ENCODE measurements at regions not wholly inside any gene's neighbourhood (a gene's known extent, or its start where the extent isn't known, plus 50 kb on each side); places are given as distances from the start of the nearest gene placed in this dataset.
"Not testable (repeated sequence)": the region's sequence is repeated elsewhere in the genome, so short reads cannot be mapped to it uniquely, and the experiment has no call there.

DNA sequence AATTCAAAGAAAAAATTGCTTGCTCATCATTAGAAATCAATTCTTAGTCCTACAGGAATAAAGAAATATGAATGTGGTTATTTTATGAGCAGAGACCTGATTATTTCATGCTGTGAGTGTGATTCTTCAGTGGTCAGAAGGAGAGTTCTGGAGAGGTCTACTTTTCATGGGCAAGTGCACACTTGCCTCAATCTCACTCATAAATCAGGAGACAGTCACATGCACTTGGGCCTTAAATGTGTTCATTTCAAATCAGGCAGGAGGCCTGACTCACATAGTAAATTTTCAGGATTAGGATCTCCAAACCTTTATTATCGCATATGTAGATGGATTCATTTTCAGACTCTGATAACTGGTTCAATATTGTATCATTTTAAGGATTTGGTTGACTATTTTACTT is 323.2 kb upstream of the CCNH start:
- no peak for DNase-seq

DNA sequence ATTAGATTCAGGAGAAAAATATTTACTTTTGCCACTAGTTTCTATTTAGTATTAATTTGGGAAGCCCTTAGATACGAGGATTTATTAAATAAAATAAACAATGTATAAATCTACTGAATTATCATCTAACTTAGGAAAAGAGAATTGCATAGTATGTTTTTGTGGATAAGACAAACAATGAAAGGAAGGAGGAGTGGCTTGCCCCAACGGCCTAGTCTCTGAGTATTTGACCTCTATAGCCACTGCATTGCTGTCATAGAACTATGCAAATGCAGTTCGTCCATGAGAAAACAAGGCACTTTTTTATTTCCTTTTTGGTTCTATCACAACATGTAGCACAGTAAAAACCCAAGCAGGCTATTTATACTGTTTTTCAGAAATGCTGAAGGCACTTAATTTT is 321.2 kb upstream of the CCNH start:
- no peak for DNase-seq

DNA sequence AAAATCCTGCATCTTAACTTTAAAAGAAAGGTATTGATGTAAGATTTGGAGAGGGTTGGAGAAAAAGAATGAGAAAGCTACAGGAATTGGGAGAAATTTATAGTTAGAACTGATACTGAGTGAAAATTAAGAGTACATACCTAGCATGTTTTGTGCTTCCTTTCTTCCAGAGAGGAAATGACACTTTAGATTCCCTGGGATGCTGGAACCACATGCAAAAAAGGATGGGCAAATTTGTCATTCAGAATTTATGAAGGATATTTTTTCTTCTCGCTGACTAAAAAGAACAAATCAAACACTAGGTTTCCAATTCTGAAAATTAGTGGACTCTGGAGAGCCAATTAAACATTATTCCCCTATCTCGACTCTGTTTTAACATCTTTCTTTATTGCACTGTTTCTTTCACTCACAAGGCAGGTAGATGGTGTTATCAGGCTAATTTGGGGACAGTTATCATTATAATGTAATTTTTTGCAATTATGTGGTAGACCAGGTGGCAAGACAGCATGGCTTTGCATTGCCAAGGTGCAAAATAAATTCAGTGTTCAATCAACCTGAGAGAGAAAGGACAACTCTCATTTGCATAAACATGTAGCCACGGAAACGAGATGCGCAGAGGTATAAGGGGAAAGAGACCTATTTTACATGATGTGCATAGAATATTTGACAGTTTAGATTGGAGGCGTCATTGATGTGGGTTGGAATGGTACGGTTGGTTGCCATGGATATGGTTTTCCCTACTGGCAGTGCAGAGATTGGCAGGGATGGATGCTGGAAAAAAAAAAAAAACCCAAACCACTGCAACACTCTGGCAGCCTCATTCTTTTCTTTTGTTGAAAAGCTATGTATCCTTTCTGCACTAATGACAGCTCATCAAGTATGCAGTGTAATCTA is 320.4 kb upstream of the CCNH start:
- no peak for DNase-seq

DNA sequence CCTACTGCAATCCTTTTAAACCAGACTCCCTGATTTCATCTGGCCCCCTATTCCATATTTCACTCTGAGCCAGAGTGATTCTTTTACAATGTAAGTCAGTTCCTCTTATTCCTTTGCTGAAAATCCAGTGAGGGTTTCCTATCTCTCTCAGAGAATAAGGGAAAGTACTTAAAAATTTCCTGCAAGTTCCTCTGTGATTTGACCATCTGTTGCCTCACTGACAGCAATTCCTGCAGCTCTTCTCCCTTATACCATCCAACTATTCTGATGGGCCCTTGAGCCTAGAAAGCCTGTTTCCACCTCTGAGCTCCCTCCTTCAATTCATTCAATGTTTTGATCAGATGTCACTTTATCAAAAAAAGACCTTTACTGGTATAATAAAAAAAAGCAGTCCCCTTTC is 317.1 kb upstream of the CCNH start:
- DNase-seq = no peak

DNA sequence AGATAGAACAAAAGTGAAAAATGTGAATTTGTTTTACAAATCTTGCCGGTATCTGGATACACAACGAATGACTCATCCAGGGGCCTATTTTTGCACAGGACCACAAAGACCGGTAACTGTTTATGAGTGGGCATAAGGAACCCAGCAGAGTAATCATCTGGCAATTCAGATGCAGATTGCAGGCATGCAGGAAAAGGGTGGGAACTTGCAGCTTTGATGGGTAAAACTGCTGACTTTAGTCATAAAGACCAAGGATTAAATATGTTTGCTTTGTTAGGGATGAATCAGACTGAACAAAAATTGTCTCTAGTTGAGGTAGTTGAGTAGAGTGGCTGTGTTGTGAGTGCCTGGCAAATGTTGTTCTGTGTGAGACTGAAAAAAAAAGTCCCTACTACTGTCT is 309.6 kb upstream of the CCNH start:
- DNase-seq = no peak

DNA sequence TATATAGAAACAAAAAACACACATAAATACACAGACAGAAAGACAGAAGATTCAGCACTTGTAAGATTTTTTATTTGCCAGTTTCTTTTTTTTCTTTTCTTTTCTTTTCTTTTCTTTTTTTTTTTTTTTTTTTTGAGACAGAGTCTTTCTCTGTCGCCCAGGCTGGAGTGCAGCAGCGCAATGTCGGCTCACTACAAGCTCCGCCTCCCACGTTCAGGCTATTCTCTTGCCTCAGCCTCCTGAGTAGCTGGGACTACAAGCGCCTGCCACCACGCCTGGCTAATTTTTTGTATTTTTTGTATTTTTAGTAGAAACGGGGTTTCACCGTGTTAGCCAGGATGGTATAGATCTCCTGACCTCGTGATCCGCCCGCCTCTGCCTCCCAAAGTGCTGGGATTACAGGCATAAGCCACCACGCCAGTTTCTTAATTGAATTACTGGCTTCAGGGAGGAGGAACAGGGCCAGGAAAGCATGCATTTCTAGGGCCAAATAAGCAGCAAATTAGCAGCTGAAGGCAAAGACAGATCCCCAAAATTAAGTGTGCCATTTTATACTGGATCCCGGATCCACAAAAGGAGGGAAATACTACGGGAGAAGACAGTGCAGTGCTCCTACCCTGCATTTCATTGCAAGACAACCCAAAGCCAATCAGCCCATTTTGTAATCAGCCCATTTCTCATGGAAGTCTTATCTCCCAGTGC is 305.6 kb upstream of the CCNH start:
- DNase-seq = not testable (repeated sequence)

DNA sequence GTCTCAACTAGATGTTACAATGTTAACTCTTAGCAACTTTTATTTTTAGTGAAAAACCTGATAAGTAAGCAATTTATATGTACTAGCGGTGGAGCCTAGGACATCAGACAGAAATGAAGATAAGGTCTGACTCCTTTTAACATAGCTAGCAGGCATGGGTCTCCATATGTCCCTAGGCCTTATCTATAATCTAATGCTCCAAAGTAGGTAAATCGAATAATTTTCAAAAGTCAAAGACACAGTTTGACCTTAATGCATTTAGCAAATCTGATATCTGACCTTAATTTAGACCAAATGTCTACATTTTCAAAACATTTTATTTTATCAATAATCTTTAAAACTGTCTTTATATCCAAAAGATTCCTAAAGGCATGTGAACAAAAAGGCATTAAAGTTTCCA is 305.0 kb upstream of the CCNH start:
- DNase-seq = no peak

DNA sequence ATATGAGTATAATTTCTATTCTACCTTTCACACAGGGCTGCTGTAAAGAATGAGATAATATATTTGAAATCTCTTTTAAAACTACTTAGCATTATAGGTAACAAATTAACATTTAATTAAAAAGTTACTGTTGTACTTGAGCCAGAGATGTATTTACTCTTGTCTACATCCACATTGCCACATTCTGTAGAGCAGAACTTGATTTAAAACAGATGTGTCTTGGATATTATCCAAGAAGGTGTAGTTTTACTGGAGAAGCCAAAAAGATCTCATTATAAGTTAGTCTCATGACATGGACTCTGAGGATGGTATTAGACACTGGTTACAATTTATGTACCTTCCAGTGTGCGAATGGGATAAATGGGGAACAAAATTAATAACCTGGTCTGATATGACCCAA is 293.1 kb upstream of the CCNH start:
- DNase-seq = no peak

DNA sequence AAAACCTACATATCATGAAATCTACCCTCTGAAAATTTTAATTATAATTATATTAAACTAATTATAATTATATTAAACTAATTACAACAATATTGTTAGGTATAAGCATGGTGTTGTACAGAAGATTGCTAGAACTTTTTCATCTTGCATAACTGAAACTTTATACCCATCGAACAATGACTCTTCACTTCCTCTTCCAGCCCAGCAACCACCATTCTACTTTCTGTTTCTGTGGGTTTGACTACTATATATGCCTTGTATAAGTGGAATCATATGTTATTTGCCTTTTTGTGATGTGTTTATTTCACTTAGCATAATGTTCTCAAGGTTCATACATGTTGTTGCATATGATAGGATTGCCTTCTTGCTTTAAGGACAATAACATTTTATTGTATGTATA is 274.2 kb upstream of the CCNH start:
- no peak for DNase-seq

DNA sequence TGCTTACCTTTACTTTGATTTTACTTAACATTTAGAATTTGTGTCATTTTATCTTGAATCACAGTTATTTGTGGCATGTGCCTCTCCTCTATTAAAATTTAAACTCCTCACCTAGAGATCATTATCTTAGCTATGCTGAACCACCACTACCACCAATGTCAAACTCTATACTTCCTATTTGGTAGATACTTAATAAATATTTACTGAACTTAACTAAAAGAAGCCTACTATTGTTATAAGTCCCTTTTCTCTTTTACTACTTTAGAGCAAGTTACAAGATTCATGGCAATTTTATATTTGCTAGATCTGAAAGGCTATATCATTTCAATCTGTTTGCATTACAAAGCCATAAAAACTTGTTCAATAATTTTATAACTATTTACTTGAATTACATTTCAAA is 273.3 kb upstream of the CCNH start:
- no peak for DNase-seq

DNA sequence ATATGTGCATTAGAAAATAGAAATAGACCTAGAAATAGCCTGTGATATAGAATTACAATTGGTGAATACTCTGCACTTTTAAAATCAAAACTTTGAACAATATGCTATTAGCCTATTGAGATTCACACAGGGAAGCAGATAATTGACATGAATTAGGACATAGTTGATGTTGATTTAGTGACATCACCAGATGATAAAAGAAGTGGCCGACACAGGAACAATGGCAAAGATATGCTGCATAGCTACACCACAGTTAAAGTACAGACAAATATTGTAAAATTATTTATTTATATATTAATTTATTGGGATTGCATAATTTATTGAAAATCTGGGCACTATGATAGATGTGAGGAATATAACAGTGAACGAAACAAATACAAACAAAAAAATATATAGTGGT is 261.5 kb upstream of the CCNH start:
- no peak for DNase-seq

DNA sequence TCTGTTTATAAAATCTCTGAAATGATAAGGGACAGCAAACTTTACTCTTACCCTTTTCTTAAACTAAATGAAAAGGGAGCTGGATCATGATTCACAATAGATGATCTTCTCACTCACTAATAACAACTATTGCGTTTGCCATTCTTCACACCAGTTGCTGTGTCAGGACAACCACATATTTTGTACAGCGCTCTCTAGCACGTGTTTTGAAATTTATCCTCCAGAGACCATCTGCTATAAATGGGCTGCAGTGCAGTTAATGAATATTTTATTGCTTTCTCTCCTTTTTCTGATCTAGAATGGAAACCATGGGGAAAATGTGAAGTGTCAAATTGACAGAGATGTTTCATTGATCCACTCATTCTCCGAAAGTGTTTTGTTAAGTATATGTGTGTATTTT is 258.4 kb upstream of the CCNH start:
- no peak for DNase-seq

DNA sequence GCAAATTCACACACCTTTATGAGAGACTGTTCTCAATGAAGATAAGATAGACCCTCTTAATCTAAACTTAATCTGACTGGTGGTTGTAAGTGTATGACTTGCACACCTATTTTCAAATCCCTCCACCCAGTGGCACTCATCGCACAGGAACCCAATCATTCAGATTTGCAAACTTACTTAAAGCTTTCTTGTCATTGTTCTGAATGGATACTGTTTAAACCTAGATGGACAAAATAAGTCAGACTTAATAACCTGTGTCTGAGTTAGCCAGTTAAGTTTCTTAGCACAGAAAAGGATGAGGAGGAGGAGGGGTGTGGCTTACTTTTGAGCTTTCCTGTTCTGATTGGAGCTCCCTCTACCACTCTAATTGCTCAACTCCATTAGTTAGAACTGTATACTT is 252.4 kb upstream of the CCNH start:
- no peak for DNase-seq

DNA sequence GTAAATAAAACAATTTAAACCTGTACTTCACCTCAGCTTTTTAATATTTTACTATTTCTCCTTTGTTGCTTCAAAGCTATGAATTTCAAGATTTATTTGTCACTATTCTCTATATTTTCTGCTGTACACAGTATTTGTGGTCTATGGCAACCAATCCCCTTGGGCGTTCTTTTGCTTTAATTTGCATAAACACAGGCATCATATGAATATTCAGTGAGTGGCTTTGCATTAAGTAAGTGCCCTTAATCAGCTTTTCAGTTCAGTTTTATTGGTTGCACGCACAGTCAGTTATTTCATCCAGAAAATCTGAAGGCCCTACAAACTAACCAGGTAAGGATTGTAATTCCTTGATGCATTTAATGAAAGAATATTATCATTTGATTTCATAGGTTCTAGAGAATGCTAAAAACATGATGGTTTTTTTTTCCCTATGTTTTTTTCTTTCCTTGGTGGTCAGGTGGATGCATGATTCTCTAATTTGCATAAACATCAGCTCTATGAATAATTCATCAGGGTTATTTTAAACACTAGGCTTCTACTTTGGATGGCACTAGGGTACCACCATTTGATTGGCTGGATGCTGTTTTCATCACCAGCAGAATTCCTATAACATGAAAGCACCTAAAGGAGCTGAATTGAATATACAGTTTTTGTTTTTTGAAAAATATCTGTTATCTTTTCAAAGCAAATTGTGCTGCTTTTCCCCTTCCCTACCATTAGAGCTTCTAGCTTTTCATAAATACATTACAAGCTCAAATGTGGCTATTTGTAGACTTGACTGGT is 249.2 kb upstream of the CCNH start:
- no peak for DNase-seq

DNA sequence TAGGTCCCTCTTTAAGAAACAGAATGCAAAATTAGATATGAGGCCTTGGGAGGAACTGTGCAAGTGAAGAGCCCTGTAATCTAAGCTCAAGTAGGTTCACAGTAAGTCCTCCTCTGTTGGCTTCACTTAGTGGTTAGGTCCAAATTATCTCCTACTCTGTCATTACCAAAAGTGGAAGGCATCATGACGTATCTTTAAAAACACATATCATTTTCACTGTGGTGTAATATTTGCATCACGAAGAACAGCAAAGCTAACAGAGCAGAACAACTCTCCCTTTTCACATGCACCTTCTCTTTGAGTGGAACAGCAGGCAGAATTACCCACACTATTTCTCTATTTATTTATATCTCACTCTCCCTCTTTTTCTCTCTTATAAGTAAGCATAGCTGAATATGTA is 240.5 kb upstream of the CCNH start:
- no peak for DNase-seq

DNA sequence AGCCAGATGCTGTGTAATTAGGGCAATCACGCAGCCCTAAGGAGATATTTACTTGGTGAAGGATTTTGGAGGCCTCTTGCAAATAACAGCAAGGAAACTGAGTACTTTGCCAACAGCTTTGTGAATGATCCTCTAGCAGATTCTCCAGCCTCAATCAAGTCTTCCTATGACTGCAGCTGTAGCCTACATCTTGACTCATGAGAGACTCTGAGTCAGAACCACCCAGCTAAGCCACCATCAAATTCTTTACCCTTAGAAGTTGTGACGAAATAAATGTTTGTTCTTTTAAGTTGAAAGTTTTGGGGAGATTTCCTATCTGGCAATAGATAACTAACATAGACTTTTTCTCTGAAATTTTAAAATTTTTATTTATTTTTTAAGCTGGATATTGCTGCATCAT is 237.6 kb upstream of the CCNH start:
- no peak for DNase-seq

DNA sequence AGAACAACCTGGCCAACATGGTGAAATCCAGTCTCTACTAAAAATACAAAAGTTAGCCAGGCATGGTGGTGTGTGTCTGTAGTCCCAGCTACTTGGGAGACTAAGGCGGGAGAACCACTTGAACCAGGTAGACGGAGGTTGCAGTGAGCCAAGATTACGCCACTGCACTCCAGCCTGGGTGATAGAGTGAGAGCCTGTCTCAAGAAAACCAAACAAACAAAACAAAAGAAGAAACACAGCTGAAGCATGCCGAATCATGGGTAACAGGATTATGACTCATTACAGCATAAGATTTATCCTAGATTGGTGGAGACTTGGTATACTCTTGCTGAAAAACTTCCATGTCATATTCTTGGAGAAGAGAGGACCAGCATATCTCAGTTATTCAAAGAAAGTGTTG is 236.7 kb upstream of the CCNH start:
- no peak for DNase-seq

DNA sequence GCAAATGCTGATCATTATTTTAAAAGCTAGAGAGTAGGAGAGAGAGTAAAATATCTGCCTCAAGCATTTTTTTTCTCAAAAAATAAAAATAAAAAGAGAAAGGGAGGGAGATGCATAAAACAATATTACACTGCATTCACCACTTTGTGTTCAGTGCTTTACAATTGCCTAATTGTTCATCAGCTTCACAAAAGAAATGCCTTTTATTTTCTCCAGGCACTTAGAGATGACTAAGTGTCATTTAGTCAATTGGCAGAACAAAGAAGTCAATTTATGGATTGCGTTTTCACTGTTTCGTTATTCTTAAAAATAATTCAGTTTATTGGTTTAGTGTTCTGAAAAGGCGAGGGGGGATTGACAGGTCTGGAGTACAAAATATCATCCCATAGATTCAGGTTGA is 232.5 kb upstream of the CCNH start:
- DNase-seq = no peak

DNA sequence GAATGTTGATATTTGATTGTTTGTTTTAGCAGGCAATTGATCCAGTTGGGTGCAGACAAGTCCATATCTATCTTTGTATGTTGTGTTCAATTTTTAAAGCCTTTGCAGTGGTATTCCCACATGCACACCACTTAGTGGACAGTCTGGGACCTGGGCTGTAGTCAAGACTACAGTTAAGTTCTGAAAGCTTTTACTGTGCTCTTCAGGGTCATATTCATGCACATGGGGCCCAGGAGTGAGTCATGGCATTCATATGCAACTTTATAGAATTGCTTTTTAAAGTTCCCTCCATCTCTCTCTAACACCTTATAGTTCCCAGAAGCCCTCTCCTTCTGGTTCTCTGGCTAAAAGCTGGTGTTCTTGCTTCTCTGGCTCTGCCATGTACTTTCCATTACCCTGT is 228.2 kb upstream of the CCNH start:
- no peak for DNase-seq

DNA sequence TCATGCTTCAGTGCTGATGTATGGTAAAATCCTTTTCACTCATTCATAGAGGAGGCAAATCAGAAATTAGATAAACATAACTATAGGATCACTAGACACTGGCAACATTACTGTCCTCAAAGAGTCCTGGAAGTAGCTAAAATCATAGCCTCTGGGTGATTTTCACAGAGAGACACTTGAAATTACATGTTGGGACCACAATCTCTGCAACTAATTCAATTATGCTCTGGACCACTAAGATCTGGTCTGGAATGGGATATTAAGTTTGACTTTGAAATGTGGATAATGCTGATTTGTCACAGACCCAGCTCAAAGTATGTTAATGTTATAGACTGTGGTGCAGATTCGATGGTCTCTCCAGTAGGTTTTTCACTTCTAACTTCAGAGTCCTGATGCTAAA is 214.6 kb upstream of the CCNH start:
- no peak for DNase-seq

DNA sequence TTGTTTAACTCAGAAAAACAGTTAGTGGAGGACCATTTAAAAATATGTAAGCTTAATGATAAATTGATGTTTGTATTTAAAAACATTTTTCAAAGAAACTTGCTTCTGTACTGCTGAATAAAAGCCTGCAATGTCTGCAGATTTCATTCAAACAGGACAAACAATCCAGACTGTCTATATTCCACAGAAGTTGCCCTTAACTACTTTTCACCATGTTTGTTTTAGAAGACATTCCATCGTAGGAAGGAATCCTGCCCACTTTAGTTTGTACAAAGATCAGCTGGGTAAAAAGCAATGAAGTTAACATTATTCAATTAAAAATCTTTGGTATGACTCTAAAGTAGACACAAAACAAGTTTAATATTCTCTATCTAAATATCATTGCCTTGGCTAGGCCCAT is 195.7 kb upstream of the CCNH start:
- DNase-seq = no peak

DNA sequence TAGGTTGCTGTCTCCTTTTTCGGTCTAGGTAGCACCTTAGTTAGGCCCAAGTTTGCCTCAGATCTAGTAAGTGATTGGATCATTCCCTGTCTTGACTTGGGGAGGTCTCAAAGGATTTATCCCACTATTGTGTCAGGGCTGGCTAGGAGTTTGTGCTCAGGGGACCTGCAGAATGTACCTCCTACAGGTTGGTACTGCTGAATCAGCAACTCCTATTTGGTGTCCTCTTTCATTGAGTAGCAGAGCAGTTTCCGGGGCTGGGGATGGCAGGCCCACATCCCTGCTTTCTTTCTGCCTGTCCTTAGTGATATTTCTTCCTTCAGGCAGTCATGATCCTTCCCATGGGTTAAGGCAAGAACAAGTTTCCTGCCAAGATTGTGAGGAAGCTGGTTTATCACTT is 192.9 kb upstream of the CCNH start:
- no peak for DNase-seq

DNA sequence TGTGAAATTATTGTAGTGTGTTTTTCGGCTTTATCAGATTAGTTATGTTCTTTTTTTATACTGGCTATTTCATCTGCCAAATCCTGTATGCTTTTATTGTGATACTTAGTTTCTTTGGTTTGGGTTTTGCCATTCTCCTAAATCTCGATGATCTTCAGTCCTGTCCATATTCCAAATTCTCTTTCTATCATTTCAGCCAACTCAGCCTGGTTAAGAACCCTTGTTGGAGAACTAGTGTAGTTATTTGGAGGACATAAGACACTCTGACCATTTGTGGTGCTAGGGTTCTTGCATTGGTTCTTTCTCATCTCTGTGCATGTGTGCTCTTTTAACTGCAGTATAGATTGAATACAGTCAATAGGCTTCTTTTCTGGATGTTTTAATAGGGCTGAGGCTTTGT is 187.0 kb upstream of the CCNH start:
- DNase-seq = no peak

DNA sequence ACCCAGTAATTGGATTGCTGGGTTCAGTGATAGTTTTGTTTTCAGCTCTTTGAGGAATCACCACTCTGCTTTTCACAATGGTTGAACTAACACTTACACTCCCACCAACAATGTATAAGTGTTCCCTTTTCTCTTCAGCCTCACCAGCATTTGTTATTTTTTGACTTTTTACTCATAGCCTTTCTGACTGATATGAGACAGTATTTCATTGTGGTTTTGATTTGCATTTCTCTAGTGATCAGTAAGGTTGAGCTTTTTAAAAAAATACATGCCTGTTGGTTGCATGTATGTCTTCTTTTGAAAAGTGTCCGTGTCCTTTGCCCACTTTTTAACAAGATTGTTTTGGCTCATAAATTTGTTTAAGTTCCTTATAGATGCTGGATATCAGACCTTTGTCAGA is 185.7 kb upstream of the CCNH start:
- no peak for DNase-seq
